NCI-H2107 treated with DMSO at 0.1 percent for 48 hours (cell line): ENCODE measurements at regions not wholly inside any gene's neighbourhood (a gene's known extent, or its start where the extent isn't known, plus 50 kb on each side); places are given as distances from the start of the nearest gene placed in this dataset.

Source experiments
- DNase-seq: peaks from one replicate; lab custom pipeline; 2025; ENCODE audit not compliant: unreplicated experiment; lab: John Stamatoyannopoulos, UW

- no peak for DNase-seq
Observed at GRCh38 chr2:128380061-128380889, 61.6 kb upstream of the HS6ST1 start.

- DNase-seq: peak; percentile 61
Observed at GRCh38 chr2:128380961-128381938, 62.6 kb upstream of the HS6ST1 start.

DNA sequence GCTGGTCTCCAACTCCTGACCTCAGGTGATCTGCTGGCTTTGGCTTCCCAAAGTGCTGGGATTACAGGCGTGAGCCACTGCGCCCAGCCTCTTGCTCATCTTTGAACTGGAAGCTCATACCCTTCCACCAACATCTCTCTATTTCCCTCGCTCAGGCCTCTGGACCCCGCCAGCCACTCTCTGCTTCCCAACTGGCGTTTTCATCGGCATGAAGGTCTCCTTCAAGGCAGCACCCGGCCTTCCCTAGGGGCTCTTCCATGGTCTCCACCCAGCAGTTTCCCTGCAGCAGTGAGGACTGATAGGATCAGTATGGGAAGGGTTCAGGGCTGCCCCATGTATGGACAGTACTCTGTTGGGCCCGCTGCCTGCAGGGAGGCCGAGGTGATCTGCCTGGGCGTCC lies 65.8 kb upstream of the HS6ST1 start:
- no peak for DNase-seq

DNA sequence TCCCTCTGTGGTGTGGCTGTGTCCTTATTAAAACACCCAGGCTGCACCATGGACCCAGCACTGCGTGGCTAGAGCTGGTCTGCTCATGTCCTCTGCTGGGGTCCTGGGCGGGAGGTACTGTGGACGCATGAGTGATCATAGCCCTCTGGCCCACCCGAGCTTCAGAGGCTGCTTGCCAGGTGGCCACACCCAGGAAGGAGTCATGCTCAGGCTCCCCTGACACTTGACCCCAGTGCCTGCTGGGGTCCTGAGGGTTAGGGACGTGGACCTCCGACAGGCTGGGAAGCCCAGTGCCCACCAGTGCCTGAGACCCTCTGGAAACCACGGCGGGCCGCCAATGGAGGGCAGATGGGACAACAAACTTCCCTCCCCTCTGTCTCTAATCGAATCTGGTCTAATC lies 66.3 kb upstream of the HS6ST1 start:
- no peak for DNase-seq

GRCh38 chr2:128385365-128385764 lies 66.7 kb upstream of the HS6ST1 start:
- no peak for DNase-seq

- DNase-seq: no peak
Observed at GRCh38 chr2:128386066-128386465, 67.4 kb upstream of the HS6ST1 start.

DNA sequence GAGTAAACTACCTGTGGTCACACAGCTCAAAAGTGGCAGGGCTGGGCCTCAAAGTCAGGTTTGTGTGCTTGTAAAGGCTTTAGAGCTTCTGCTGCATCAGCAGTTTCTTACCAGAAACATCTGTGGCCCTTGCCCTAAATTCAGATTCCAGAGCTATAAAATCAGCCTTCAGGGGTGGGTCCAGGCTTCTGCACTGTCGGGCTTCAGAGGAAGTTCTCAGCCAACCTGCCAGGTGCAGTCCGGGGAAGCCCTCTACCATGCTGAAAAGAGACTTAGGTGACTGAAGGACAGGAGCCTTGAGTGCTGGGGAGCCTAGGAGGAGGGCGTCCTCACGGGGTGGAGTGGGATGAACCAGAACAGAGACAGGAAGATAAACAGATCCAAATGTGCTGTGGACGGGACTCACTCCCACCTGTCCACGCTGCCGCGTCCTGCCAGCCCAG lies 69.9 kb upstream of the HS6ST1 start:
- DNase-seq: no peak

DNA sequence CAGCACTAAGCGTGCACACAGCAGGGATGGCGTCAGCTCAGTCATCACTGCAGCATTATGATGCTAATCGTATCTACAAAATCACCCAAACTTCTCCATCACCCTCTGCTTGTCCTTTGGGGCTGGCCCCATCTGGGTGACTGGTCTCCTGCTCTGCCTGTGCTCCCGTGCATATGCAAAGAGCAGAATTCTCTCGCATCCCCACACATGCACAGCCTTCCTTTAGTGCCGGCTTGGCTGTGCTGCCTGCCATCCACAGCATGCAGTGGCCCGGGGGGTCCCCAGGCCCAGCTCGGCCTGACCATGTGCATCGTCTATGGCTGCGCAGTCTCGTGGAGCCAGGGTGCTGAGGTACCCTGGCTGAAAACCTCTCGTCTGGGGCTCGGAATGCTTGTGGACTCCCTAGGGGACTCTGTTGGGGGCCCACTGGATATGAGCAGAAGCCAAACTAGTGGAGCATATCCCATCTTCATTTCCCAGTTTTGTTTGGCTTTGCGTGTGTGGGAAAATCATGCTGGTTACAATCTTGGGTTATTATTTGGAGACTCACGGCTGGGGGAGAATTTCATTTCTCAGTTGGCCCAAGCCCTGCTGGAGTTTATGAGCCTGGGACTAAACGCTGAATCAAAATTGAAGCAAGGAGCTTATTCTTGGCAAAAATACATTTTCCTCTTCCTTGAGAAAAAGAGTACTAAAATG lies 70.9 kb upstream of the HS6ST1 start:
- no peak for DNase-seq

DNA sequence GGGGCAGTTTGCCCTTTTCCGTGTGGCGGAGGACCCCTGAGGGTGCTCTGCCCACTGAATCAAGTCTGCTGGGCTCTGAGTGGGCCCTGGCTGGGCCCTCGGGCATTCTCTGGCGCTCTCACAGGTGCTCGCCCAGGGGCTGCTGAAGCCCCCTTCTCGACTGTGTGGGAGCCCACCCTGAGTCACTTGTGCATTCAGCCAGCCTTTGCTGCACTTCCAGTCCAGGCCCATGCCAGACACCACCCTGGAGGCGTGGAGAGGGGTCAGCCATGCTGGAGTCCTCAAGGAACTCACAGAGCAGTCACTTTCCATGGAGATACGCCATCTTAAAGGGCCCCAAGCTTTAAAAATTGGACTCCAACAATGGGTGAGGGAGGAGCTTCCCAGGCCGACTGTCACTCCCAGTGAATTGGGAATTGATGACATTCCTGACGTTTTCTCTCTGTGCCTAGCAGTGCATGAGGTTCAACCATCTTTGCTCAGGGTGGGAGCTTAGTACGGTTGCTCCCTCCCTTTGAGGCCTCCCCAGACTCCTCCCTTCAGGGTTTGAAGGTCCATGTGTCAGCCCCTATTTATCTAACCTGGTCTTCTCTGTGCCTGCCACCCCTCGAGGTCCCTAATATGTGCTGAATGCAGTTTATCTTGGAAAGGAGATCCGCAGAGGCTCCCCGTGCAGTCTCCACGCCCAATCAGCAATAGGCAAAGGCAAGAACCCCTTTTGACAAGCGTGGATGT lies 71.8 kb upstream of the HS6ST1 start:
- no peak for DNase-seq

GRCh38 chr2:128390991-128391630 lies 72.4 kb upstream of the HS6ST1 start:
- DNase-seq: no peak

DNA sequence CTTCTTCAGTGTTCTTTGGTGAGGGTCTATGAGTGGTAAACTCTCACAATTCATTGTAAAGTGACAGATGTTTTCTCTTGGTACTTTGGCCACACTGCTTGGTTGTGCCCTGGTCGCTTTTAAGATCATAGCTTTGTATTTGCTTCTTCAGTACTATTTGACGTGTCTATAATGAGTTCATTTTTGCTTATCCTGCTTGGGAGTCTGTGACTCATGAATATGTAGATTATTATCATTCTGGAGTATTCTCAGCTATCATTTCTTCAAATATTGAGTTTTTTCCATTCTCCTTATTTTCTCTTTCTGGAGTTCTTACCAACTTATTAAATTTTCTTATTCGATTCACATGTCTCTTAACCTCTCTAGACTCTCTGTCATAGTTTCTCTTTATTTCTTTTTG lies 73.0 kb upstream of the HS6ST1 start:
- DNase-seq: no peak

- DNase-seq: no peak
Observed at GRCh38 chr2:128392207-128392606, 73.5 kb upstream of the HS6ST1 start.

- no peak for DNase-seq
Observed at GRCh38 chr2:128394007-128394730, 75.5 kb upstream of the HS6ST1 start.

GRCh38 chr2:128395196-128395595 lies 76.5 kb upstream of the HS6ST1 start:
- no peak for DNase-seq

- no peak for DNase-seq
Observed at GRCh38 chr2:128395640-128396499, 77.2 kb upstream of the HS6ST1 start.

GRCh38 chr2:128396500-128396891 lies 77.8 kb upstream of the HS6ST1 start:
- DNase-seq: no peak

DNA sequence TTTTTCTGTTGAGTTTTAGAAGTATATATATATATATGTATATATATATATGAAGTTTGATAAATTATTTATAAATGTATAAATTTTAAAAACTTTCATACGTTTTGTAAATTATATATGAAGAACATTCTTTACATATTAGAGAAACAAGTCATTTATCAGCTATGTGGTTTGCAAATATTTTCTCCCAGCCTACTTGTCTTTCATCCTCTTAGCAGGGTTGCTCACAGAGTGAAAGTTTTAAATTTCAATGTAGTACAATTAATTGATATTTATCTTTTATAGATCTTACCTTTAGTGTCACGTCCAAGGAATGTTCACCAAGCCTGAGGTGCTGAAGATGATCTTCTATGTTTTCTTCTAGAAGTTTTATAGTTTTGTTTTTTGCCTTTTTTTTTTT lies 78.3 kb upstream of the HS6ST1 start:
- DNase-seq: no peak

DNA sequence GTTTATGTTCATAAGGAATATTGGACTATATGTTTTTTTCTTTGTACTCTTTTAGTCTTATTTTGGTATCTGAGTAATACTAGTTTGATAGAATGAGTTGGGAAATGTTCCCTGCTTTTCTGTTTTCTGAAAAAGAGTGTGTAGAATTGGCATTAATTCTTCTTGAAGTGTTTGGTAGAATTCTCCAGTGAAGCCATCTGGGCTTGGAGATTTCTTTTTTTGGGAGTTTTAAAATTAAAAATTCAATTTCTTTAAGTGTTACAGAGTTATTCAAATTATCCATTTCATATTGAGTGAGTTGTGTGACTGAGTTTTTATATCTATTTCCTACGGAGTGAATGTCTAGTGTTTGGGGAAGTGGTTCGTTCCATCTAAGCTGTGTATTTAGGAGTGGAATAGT lies 80.6 kb upstream of the HS6ST1 start:
- DNase-seq: no peak
